NCI-H2196 (cell line): ENCODE measurements at regions not wholly inside any gene's neighbourhood (a gene's known extent, or its start where the extent isn't known, plus 50 kb on each side); places are given as distances from the start of the nearest gene placed in this dataset.

ENCODE experiments used
- DNase-seq: peaks from one replicate; lab custom pipeline; 2025; ENCODE audit not compliant: unreplicated experiment; lab: John Stamatoyannopoulos, UW

DNA sequence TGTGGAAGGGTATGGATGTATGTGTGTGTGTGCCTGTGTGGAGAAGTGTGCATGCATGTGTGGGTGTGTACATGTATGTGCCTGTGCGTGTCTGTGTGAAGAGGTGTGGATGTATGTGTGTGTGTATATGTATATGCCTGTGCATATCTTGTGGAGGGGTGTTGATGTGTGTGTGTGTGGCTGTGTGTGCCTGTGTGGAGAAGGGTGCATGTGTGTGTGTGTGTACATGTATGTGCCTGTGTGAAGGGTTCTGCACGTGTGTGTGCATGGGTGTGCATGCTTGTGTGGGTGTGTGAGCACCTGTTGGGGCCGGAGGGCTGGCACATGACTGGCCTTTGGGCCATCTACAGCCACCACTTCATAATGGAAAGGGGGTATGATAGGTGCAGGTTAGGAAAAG, 291.4 kb downstream of the IRX2 start:
- DNase-seq: no peak

DNA sequence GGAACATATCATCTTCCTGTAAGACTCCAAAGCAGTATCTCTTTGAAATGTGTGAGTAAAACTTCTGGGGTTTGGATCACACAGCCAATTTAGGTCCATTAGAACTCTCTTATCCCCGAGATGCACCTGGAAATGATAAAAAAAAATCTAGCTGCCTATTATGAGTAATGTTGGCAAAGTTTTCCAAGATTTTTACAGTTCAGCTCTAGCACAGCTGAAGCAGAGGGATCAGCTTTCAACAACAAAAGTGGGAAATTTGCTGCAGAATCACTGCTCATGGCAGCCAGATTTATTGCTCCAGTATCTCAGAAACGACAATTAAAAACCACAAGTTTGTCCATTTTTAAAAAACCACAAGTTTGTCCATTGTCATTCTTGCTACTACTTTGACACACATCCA, 292.2 kb downstream of the IRX2 start:
- no peak for DNase-seq

GRCh38 chr5:2455878-2456277, 295.6 kb downstream of the IRX2 start:
- no peak for DNase-seq

- DNase-seq: no peak
Measured at GRCh38 chr5:2454876-2455275, 296.6 kb downstream of the IRX2 start.

- DNase-seq: no peak
Measured at GRCh38 chr5:2453781-2454180, 297.7 kb downstream of the IRX2 start.

- no peak for DNase-seq
Measured at GRCh38 chr5:2451100-2451499, 300.4 kb downstream of the IRX2 start.

DNA sequence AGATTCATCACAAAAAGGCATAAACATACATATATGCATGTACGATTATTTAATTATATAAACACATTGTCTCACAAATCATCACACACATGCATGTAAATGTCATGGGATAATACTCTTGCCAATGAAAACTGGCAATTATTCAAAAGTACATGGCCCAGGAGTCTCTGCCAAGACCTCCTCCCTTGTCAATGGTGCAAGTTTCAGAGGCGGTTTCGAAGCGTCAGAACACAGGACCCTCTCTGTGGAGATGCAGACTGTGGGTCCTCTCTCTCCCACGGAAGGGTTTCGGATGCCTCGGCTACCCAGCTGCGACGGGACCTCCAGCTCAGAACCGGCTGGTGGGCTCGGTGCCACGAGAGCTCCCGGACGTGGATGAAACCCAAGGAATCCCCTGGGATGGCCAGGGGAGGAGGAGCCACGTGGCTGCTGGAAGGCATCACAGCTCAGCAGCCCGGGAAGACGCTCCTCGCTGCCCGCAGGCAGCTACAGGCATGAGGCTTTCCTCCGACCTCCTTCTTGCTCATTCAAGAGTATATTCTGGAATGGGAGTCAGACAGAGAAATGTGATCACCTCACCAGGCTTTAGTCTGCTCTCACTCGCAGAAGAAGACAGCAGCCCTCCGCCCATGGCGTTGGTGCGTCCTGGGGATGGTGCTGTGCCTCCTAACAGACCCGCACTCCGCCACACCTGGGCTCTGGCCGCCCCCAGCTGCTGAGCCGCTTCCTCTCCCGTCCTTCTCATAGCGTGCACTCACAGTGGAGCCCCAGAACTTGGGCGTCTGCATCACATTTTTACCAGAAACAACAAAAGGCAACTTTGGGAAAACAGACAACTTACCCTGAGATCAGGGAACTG, 308.8 kb downstream of the IRX2 start:
- DNase-seq: no peak

GRCh38 chr5:2441495-2442180, 309.8 kb downstream of the IRX2 start:
- DNase-seq: no peak

- DNase-seq: no peak
Measured at GRCh38 chr5:2439608-2440007, 311.9 kb downstream of the IRX2 start.

- no peak for DNase-seq
Measured at GRCh38 chr5:2433086-2433485, 318.4 kb downstream of the IRX2 start.

DNA sequence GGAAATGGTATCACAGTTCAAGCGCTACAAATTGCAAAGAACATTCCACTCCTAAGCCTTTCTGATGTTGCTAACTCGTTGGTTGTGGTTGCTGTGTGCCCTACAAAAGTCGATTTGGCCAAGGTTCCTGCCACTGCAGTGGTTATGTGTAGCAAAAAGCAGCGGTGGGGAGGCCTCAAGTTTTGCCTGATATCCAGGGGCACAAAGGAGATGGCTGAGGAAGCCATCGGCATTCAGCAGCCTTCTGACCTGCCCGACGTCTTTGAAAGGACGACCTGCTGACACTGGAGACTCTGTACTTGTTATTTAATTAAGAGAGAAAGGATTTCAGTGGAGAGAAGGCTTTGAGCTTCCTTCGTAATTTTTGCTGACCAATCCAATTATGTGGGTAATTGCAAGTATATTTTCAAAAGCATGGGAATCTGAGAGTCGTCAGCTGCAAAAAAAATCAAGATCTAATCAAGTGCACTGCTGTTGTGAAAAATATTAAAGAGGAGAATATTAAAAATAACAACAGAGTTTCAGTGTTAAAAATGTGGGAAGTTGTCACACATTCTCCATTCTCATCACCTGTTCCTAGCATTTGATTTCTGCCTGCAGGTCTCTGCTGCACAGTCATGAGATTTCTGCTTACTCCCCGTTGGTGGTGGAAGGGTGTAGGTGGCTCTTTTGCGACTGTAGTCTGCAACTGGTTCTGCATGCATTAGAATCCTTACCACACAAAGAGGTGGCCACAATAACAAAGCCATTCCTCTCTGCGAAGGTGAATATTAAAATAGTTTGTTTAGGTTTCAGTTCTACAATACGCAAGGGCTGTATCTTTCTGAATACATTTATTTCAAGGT, 319.2 kb downstream of the IRX2 start:
- no peak for DNase-seq

GRCh38 chr5:2430606-2431005, 320.9 kb downstream of the IRX2 start:
- no peak for DNase-seq

GRCh38 chr5:2427983-2428382, 323.5 kb downstream of the IRX2 start:
- no peak for DNase-seq

GRCh38 chr5:2423634-2424033, 327.8 kb downstream of the IRX2 start:
- no peak for DNase-seq

DNA sequence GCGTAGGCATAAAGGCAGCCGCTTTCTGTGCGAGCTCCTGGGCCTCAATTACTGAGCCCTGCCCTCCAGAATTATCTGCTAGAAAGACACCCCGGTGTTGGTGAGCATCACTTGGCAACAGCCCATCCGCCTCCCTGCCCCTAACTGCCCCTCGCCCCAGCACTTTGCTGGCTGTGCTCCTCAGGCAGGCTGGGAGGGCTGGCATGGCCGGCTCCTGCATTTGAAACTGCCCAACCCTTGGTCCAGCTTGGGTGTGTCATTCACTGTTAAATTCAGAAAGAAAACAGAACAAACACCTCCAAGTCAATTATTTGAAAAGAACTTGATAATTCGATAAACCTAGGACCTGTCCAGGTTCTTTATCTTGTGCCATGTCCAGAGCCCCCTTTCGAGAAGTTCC, 334.2 kb downstream of the IRX2 start:
- DNase-seq: no peak

DNA sequence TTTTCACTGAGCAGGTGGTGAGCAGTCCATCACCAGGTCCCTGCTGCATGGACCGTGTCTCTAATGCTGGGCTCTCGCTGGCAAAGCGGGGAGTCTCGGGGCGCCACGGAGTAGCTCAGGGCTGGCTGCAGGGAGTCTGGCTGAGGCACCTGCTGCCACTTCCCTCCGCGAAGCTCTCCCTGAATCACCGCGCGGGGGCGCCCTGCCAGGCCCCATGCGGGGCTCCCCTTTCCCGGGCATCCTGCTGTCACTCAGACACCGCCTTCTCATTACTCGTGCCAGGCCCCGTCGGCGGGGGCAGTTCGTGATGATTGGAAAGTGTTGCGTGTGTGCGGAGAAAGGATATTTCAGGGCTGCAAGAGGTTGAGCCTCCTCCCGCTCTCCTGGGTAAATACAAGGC, 335.8 kb downstream of the IRX2 start:
- no peak for DNase-seq

- no peak for DNase-seq
Measured at GRCh38 chr5:2410451-2410850, 341.0 kb downstream of the IRX2 start.

DNA sequence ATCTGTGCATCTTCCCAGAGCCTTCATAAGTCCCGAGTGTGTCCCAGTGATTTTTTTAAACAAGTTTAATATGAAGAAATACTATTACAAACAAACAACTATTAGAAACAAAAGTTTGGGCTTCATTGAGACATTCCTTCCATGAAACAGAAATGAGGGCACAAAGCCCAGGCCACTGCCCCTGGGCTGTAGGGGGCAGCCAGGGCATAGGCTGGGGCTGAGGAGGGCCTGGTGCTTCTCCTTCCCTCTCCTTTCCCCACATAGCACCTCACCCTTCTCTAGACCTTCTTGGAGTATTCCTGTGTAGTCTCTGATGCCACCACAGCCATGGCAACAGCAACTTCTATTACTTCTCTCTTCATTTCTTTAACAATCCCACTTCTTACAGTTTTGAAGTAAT, 348.2 kb downstream of the IRX2 start:
- DNase-seq: no peak

DNA sequence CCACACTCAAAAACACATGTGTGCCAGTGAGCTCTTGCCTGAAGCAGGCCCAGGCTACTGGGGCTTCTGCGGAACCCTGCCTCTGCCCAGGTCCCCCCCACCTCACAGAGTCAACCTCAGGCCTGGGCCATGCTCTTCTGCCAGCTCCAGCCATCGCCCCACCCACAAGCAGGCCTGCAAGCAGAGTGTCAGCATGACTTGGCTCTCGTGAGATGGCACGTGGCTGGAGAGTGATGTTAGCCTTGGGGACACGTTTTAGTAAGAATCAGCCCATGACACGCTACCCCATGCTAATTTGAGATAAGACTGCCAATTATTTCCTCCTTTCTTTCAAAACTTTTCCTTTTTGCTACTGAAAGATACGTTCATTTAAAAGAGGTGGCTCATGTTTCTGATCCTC, 351.7 kb downstream of the IRX2 start:
- no peak for DNase-seq

GRCh38 chr5:2399096-2399495, 352.4 kb downstream of the IRX2 start:
- no peak for DNase-seq

DNA sequence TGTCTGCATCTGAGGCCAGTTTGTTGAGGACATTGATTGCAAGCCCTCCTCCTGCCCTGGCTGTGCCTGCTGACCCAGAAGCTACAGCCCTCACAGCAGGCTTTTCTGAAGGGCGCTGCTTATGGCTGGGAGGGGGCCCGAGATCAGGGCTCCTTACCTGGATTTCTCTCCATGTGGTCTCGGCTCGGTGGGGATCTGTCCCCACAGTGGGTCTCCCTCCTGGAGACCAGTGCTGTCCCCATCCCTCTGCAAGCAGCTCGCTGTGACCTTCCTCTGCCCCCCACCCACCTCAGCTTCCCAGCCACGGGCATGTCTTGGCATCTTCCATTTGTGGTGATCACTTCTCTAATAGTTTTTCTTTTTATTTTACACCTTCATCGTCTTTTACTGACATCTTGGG, 357.9 kb downstream of the IRX2 start:
- DNase-seq: no peak

- no peak for DNase-seq
Measured at GRCh38 chr5:2391566-2391965, 359.9 kb downstream of the IRX2 start.
